PC-9 (cell line): ENCODE measurements at regions not wholly inside any gene's neighbourhood (a gene's known extent, or its start where the extent isn't known, plus 50 kb on each side); places are given as distances from the start of the nearest gene placed in this dataset.

Experiments used
- BruUV-seq: library from RNA; stranded (reverse); fragments of 400-500 nt; replicated peaks from 2 replicates; lab custom pipeline; 2021; lab: Mats Ljungman, UMichigan
- CTCF ChIA-PET: fragments of 300-600 bp; sonication (Branson Sonifier 250); formaldehyde crosslinking; loops from one replicate; lab custom pipeline; 2022; ENCODE audit warnings: antibody characterized with exemption; lab: Charles Lee
- POLR2A ChIA-PET: fragments of 300-600 bp; sonication (Branson Sonifier 250); formaldehyde crosslinking; loops from one replicate; lab custom pipeline; 2022; ENCODE audit warnings: antibody characterized with exemption; ENCODE audit not compliant: unreplicated experiment; lab: Charles Lee
- DNase-seq, 2 experiments: peaks; one replicate each; pipeline versions ENCODE4 v3.0.0 to v3.0.0-alpha.2; 2015 to 2022; ENCODE audit warnings: mixed read lengths in 1 of 2
- H2AFZ ChIP-seq: fragments of 200-600 bp; sonication (generic); 2 replicates; pipeline ENCODE4 v1.8.1; 2017; ENCODE audit warnings: antibody characterized with exemption
- H3F3A ChIP-seq: fragments of 200-600 bp; sonication (generic); 2 replicates; pipeline ENCODE4 v1.8.1; 2017; ENCODE audit warnings: antibody characterized with exemption, mild to moderate bottlenecking, low read depth; ENCODE audit not compliant: insufficient read depth
- H3K27ac ChIP-seq: fragments of 200-600 bp; sonication (generic); 2 replicates; pipeline ENCODE4 v1.6.1; 2016; ENCODE audit warnings: mixed run types
- H3K27me3 ChIP-seq: fragments of 200-600 bp; sonication (generic); 2 replicates; pipeline ENCODE4 v1.6.1; 2016; ENCODE audit warnings: low read depth, mixed run types; ENCODE audit not compliant: insufficient read depth
- H3K36me3 ChIP-seq: fragments of 200-600 bp; sonication (generic); 2 replicates; pipeline ENCODE4 v1.6.1; 2016; ENCODE audit warnings: low read depth, mixed run types
- H3K4me1 ChIP-seq: fragments of 200-600 bp; sonication (generic); replicated peaks from 2 replicates; pipeline ENCODE4 v1.6.1; 2016; ENCODE audit warnings: mixed run types; ENCODE audit not compliant: insufficient read depth
- H3K4me2 ChIP-seq: fragments of 200-600 bp; sonication (generic); 2 replicates; pipeline ENCODE4 v1.6.1; 2017; ENCODE audit warnings: mixed run types
- H3K4me3 ChIP-seq: fragments of 200-600 bp; sonication (generic); 2 replicates; pipeline ENCODE4 v1.6.1; 2016; ENCODE audit warnings: mixed run types
- H3K79me2 ChIP-seq: fragments of 200-600 bp; sonication (generic); 2 replicates; pipeline ENCODE4 v1.6.1; 2017; ENCODE audit warnings: low read depth, mixed run types
- H3K9me2 ChIP-seq: fragments of 200-600 bp; sonication (generic); 2 replicates; pipeline ENCODE4 v1.8.1; 2017; ENCODE audit warnings: mild to moderate bottlenecking; ENCODE audit not compliant: insufficient read depth
- H3K9me3 ChIP-seq: fragments of 200-600 bp; sonication (generic); 2 replicates; pipeline ENCODE4 v1.8.1; 2016; ENCODE audit warnings: low read depth; ENCODE audit not compliant: insufficient read depth
- H4K20me1 ChIP-seq: fragments of 200-600 bp; sonication (generic); 2 replicates; pipeline ENCODE4 v1.8.1; 2017; ENCODE audit not compliant: insufficient read depth
- CTCF ChIP-seq: fragments of 200-600 bp; sonication (generic); conservative IDR thresholded peaks from 2 replicates; pipeline ENCODE4 v1.6.1; 2017; ENCODE audit warnings: mixed run types, antibody characterized with exemption, mild to moderate bottlenecking, moderate library complexity
- EZH2 ChIP-seq: fragments of 200-600 bp; sonication (generic); IDR thresholded peaks from 2 replicates; pipeline ENCODE4 v1.8.0; 2017; ENCODE audit warnings: antibody characterized with exemption, low read depth
- intact Hi-C: fragments of 100-400 bp; cut with micrococcal nuclease; formaldehyde crosslinking; loops from one replicate; pipeline ENCODE4 v1.10.0; 2022; ENCODE audit not compliant: unreplicated experiment

DNA sequence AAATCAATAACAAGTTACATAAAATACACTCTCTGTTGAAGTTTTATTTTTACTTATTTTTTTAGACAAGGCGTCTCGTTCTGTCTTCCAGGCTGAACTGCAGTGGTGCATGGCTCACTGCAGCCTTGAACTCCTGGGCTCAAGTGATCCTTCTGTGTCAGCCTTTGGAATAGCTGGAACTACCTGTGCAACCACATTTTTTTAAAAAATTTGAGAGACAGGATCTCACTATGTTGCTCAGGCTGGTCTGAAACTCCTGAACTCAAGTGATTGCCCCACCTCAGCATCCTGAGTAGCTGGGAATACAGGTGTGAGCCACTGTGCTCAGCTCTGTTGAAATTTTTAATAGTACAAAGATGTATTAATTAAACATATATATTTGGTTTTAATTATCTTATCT is 614.3 kb upstream of the ARRDC4 start:
- intact Hi-C loops: no loop called here
- Histone ChIP-seq H3K4me1 (no peaks in the 10 kb centered on the region), H3K79me2 (no peaks in the 10 kb centered on the region), H3K27me3 (peaks cover 11% of the 10 kb centered on the region), H3K4me3 (no peak overlapping the region), H3F3A (no peaks in the 10 kb centered on the region), H3K9me2 (no peaks in the 10 kb centered on the region), H3K4me2 (no peak overlapping the region), H3K9me3 (no peaks in the 10 kb centered on the region), H4K20me1 (no peaks in the 10 kb centered on the region; the same call in 1 of the 2 replicates), H3K36me3 (no peaks in the 10 kb centered on the region), H3K27ac (no peak overlapping the region), H2AFZ (no peak overlapping the region)
- DNase-seq: no peak
- CTCF ChIA-PET: no interaction called here
- TF ChIP-seq EZH2: no peak
- no peak for TF ChIP-seq CTCF
- POLR2A ChIA-PET: no interaction called here
- BruUV-seq: no TSS peak

DNA sequence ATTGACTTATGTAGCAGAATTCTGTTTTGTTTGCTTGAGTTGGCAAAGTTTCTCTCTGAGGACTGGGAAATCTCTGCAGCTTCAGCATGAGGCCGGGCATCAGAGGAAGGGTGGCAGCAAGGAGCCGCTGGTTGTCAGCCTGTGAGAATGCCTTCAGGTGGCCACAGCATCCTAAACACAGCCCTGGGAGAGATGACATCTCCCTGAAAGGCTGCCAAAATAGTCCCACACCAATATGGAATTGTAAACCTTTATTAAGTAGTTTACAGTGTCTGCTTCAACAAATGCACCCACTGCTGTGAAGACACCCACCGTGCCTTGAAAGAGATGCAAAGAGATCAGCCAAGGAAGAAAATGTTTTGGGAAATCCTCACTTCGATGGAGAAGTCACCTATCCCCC is 609.7 kb upstream of the ARRDC4 start:
- intact Hi-C loops: no loop called here
- Histone ChIP-seq H3K4me2 (no peak overlapping the region), H3F3A (no peaks in the 10 kb centered on the region), H3K9me3 (no peaks in the 10 kb centered on the region), H3K27ac (no peak overlapping the region), H3K4me3 (no peak overlapping the region), H3K9me2 (no peaks in the 10 kb centered on the region), H2AFZ (no peak overlapping the region), H4K20me1 (no peaks in the 10 kb centered on the region; the same call in 1 of the 2 replicates), H3K36me3 (no peaks in the 10 kb centered on the region), H3K79me2 (no peaks in the 10 kb centered on the region), H3K4me1 (no peaks in the 10 kb centered on the region), H3K27me3 (peaks cover 33% of the 10 kb centered on the region)
- TF ChIP-seq CTCF (no peak), EZH2 (no peak)
- no peak for DNase-seq
- CTCF ChIA-PET: no interaction called here
- POLR2A ChIA-PET: no interaction called here
- no TSS peak for BruUV-seq

- H3K79me2 ChIP-seq: no peaks in the 10 kb centered on the region
- CTCF ChIA-PET: no interaction called here
Observed at GRCh38 chr15:97383516-97383915, 577.0 kb upstream of the ARRDC4 start.

More at GRCh38 chr15:97383516-97383915, 577.0 kb upstream of the ARRDC4 start:
- H3F3A ChIP-seq: no peaks in the 10 kb centered on the region
- H3K27ac ChIP-seq: no peak overlapping the region
- BruUV-seq: no TSS peak
- H3K36me3 ChIP-seq: no peaks in the 10 kb centered on the region
- TF ChIP-seq CTCF (no peak), EZH2 (no peak)
- H2AFZ ChIP-seq: no peak overlapping the region
- H3K9me2 ChIP-seq: no peaks in the 10 kb centered on the region
- H3K4me3 ChIP-seq: no peak overlapping the region
- H3K4me2 ChIP-seq: no peak overlapping the region
- POLR2A ChIA-PET: no interaction called here
- no peak for DNase-seq
- H4K20me1 ChIP-seq: no peaks in the 10 kb centered on the region
- H3K27me3 ChIP-seq: no peaks in the 10 kb centered on the region
- H3K9me3 ChIP-seq: no peaks in the 10 kb centered on the region
- intact Hi-C loops: loop anchor here (5.0 kb wide), 1 partner anchor 344 kb away; no protein-coding TSS in a partner anchor
- no peaks in the 10 kb centered on the region for H3K4me1 ChIP-seq
